Esophagus mucosa (tissue), 1 donor: ENCODE measurements at regions not wholly inside any gene's neighbourhood (a gene's known extent, or its start where the extent isn't known, plus 50 kb on each side); places are given as distances from the start of the nearest gene placed in this dataset.
A peak's percentile ranks its signal among the peaks of the same experiment; 100 is the strongest.

Source experiments
- ATAC-seq: fragments of 200-7000 bp; cut with Tn5 transposase; one replicate; pipeline ENCODE4 v1.9.1; 2020
- donor health status: DM: yes; HTN: yes; CAD: no.

DNA sequence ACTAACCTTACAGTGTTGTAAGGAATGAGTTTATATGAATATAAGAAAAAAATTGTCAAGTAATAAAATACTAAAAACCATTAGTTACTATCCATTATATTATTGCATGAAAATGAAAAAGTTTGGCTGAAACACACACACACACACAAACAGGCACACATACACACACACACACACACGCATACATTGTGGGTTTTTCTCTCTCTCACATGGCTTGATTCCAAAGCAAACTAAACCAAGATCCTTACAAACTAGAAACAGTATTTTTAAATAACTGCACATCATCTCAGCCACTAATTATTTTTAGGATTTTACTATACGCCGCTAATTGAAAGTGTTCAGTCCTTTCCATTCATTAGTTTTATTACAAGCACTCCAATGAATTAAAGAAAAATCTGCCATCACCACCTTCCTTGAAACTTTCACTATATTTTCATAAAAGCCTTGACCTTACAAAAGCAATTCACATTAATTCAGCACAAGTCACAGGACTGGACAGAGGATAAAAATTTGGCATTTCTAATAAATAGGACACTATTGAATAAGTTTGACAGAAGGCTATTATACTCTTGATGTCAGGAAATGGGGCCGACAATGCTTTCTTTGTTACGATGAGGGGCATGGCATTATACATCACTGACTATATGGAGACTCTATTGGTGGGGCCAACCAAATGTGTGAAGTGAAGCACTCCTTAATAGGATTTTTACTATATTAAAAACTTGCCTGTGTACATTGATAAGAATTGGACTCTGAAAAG lies 187.0 kb upstream of the ESRRG start:
- ATAC-seq = no peak

DNA sequence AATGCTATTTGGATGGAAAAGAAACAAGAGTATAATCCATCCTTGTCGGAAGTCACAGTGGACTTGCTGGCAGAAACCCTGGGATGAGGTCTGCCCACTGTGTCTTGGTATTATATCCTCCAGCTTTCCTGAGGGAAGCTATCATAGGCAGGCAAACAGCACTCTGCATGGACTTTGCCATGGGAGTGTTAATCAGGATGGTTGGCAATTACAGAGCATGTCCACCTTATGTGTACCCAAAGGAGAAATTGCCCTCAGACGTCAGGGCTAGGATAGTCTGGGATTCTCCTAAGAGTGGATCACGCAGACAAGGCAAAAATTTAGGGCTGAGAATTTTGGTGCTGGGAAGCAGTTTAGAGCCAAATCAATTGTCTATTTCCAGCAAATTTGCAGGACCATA lies 184.9 kb upstream of the ESRRG start:
- ATAC-seq = no peak

DNA sequence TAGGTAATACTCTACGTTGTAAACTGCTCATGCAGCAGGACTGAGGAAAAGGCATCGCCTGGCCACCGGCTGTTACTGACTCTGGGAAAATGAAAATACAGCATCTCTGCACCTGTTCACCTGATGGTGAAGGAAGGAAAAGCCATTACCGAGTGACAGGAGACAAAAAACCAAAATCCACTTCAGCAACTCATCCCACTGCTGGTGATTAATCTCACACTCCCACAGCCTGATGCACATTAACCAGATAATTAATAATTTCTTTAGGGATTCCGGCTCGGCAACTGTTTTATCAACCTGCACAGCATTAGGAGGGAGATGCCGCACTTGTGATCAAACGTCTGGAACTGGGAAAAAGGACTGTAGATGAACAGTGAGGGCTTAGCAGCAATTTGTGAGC lies 183.9 kb upstream of the ESRRG start:
- no peak for ATAC-seq

- no peak for ATAC-seq
Observed at GRCh38 chr1:216905781-216906180, 182.6 kb upstream of the ESRRG start.

DNA sequence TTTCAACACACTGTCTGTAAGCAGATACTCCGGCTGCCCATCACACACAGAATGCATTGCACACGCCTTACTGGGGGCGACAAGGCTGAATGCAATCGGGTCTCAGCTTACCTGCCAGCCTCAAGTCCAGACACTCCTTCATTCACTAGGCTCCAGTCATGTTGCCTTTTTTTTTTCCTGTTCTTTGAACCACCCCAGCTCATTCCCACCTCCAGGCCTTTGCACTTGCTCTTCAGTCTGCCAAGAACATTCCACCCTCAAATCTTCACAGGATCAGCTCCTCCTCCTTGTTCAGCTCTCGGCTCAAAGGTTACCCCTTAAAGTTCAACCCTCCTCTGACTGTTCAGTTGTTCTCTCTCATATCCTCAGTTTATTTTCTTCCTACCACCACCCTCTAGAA lies 181.9 kb upstream of the ESRRG start:
- no peak for ATAC-seq

GRCh38 chr1:216904471-216904870 lies 181.2 kb upstream of the ESRRG start:
- ATAC-seq = no peak

- ATAC-seq = peak; percentile 95
Observed at GRCh38 chr1:216903382-216903740, 180.1 kb upstream of the ESRRG start.

DNA sequence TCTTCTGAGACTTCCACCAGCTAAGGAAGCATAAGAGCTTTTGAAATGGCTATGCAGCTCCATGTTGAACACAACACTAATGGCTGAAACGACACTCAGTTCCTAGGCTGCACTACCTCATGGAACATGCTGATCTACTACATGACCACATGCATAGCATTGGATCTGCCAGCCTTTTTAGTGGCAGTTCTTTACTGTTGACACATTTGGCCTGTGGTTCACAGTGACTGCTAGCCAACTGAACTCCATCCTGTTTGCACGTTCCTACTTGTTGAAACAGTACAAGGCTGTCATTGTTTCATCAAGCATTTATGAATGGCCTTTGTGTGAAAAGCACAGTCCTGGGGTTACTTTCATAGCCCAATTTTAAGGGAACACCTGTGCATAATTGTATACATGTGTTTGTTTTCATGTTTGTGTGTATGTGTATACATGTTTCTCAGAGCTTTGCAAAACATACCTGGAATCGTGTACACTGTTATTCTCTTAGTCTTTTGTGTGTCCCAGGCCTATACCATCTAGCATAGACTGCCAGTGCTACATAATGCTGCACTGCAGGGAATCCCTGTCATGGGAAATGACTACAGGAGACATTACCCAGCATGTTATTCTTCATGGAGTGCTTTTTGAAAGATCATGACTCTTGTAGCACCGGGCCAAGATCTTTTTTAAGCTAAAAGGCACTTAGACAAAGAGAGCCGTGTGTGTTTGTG lies 179.6 kb upstream of the ESRRG start:
- peak; percentile 95 for ATAC-seq

DNA sequence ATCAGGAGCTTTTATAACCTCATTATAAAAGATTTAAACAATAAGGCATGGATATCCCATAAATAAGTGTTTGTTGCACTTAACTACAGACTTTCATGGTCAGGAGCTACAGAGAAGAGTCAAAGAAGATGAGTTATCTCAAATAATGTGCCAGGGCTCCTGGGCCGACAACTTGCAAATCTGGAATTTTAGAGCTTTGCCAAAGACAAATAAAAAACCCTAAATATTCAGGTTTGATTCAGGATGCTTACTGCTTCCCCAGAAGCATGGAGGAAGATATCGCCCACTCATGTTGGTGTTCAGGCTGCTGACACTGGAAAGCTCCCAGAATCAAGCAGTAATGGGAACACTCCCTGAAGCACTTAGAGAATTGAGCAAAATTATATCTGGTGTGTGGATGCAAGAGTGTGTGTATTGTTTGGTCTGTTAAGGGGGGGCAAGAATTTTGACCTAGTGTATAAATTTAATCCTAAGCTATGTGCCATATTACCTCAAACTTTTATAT lies 176.9 kb upstream of the ESRRG start:
- ATAC-seq = no peak

- no peak for ATAC-seq
Observed at GRCh38 chr1:216898801-216899200, 175.6 kb upstream of the ESRRG start.

DNA sequence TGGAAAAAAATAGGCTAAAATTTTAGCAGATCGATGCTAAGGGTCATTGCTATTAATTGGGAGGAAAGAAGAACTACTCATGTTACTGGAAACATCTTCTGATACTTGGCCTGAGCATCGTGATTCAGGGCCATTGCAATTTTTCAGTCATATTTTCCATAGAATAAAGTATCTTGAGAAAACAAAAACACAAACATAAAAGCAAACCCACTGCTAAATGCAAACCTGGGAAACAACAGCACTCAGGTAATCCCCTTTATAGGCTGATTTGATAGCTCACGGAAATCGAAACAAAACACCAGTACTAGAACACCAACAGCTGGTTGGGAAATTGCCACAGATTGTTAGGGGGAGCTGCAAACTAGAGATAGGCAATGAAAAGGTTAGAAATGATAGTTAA lies 172.9 kb upstream of the ESRRG start:
- ATAC-seq = no peak

DNA sequence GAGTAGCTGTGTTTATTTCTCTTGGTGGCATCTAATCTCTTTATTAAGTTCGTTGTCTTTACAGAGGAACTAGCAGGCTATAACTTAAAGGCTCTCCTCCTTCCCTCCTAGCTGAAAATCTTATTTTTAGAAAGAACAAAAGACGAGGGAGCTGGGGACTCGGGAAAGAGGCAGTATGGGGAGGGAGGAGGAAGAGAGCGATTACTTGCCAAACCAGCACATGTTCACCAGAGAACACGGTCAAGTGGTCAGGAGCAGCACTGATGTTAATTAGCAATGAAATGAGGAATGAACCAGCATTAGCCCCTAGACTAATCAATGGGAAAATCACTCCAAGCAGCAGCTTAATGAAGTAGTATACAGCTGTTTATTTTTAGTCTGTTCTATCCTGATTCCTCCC lies 171.3 kb upstream of the ESRRG start:
- ATAC-seq = no peak

DNA sequence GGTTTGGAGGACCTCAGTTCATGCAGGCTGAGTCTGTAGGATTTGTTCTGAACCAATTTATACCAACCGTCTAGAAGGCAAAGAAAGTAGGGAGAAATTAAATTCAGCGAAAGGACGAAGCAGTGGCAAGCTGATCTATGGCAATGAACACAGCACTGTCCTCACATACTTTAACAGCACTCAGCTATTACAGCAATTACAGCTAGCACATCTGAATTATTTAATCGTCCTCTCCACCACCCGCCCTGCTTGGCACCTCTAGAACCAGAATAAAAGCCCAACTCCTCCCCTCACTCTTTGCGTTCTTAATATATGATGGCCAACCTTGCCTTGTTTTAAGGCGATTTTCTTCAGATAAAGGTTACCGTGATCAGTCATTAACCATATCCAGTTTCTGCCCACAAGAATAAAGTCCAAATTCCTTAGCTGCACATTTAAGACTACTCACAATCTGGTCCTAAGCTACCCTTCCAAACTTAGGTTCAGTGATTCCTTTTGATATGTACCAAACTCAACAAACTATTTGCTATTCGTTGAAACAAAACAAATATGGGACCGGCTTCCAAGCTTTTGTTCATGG lies 169.4 kb upstream of the ESRRG start:
- no peak for ATAC-seq

- ATAC-seq = no peak
Observed at GRCh38 chr1:216890871-216891270, 167.6 kb upstream of the ESRRG start.

DNA sequence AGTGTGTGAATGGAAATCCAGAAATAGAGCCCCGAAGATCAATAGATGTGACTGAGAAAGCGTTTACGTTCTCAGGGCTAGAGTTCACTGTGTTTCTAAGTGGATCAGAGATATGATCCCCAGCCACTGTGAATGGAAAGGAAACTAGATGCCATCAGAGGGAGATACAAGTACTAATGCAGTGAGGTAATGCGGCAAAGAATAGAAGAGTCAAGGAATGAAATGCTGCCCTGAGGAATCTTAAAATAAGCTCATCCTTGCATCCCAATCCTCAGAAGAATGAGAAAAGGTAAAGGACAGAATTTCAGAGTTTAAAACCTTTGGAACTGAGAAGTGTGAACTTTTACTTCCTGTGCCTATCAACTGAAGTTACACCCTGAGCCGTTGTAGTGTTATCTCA lies 165.5 kb upstream of the ESRRG start:
- no peak for ATAC-seq

GRCh38 chr1:216887032-216887431 lies 163.8 kb upstream of the ESRRG start:
- no peak for ATAC-seq

DNA sequence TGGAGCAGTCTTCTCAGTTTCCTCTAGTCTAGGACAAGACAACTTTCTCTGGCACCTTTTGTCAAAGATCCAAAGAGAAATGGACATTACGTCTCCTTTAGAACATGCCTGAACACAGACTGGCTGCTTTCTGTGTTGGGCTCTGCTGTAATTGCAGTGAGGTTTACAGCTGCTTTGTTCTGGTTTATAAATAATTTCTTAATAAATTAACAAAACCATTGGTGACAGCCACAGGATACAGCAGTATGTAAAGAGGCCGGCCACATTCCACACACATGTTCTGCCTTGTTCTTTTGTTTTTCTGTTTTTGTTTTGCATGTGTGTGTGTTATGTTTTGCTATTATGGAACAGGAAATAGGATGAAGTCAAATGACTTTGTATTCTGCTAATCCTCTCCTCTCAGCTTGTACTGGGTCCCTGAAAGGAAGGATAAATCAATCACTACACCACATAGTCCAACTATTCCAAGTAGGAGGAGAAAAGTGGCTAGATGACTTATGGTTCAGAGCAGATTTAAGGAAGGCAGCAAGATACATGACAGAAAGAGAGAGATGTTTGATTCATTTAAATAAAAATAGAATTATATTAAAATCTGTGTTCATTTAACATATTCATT lies 161.5 kb upstream of the ESRRG start:
- peak; percentile 13 for ATAC-seq

GRCh38 chr1:216883518-216883917 lies 160.3 kb upstream of the ESRRG start:
- ATAC-seq = no peak

DNA sequence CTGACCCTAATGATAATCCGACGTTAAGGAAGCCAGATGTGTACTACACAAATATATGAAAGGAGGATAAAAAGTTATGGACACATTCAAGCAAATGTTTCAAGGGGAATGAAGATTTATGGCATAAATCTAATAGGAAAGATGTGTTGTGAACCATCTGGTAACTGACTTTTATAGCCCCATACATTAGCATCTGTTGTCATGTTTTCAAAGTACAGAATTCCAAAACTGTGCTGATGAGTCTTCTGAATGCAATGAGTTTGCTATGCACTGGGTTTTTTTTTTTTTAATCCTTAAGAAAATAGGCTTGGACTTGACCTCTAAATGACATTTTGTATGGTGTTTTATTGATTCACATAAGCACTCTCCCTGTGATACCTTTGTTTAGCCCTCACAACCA lies 158.5 kb upstream of the ESRRG start:
- ATAC-seq = no peak

DNA sequence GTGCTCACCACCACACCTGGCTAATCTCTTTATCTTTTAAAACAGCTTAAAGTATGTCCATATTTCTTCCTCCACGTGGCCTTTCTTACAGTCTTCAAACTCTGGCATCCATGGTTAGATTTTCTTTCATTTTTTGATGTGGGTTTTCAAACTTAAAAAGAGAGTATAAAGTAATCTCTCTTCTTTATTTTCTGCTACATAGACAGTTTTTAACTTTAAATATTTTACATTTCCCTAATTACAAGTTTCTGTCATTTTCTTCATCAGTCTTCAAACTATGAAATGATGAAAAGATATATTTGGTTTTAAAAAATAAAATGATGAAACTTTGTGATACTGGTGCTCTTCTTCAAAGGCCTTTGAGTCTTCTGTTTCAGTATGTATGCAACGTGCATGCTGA lies 143.5 kb upstream of the ESRRG start:
- no peak for ATAC-seq

DNA sequence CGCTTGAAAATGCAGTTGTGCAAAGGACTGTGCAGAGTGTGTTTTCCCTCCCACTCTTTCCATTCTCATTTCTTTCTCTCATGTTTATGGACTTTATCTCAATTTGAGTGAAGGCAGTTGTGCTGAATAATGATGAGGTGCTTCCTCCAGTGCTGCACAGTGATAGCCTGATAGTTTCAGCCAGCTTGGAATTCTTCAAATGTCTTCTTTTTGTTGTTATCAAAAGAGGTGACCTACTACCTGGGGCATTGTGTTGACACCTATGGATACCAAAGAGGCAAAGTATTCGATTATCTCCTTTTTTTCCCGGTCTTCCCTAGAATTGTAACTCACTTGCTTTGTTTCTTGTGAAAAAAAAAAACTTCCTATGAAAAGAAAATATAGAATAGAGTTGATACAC lies 132.6 kb upstream of the ESRRG start:
- no peak for ATAC-seq

DNA sequence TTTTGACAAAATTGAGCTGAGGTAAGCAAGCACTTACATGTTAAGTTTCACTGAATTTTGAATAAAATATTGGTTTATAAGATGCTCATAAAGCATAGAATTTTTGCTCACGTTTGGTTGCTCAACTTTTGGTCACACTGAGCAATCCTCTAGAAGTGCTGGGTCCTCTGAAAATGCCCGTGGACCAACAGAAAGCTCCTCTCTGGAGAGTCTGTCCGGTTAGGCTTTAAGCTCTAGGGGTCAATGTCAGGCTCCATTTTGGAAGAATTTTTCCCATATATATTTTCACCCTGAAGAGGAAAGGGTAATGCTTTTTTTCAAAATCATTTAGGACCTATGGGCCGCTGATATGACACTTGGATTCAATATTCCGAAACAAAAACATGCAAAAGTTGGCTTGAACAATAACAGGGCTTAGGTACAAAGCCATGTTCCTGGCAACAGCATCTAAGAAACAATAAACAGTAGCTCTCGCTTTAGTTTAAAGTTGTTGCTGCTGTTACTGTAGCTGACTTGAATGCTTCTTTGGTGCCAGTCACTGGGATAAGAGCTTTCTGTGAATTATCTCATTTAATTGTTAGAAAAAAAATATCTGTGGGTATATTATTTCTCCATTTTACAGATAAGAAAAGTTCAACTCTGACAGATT lies 131.7 kb upstream of the ESRRG start:
- no peak for ATAC-seq

DNA sequence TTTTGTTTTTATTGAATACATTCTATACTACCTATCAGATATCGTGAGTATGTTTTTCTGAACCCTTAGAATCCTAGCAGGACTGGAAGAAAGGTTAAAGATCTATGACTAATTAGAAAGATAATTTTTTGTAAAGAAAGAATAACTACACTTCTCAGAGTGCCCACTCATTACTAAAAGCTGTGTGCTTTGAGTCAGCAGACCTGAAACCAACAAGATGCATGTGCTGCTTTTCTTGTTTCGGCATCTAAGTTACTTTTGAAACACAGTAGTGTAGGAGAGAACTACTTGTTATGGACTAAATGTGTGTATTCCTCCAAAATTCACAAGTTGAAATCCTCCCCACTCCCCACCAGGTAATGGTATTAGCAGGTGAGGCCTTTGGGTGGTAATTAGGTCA lies 127.8 kb upstream of the ESRRG start:
- no peak for ATAC-seq
